Anterior cingulate cortex (tissue), 58 donors: ENCODE measurements at regions not wholly inside any gene's neighbourhood (a gene's known extent, or its start where the extent isn't known, plus 50 kb on each side); places are given as distances from the start of the nearest gene placed in this dataset.
"Not testable (repeated sequence)": the region's sequence is repeated elsewhere in the genome, so short reads cannot be mapped to it uniquely, and the experiment has no call there.

Source experiments
- DNase-seq, 58 donors: peaks; one replicate each; lab custom pipeline; 2025; lab: John Stamatoyannopoulos, UW

DNA sequence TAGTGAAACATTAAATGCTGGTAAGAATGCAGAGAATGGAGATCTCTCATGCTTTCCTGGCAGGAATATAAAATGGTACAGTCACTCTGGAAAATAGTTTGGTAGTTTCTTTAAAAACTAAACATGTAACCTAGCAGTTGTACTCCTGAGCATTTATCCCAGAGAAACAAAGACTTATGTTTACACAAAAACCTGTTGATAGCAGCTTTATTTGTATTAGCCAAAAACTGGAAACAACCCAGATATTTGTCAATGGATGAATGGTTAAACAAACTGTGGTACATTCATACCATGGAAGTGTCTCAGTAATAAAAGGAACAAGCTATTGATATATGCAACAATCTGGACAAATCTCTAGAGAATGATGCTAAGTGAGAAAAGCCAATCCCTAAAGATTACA lies 81.7 kb upstream of the CTAGE1 start:
- DNase-seq = no peak

DNA sequence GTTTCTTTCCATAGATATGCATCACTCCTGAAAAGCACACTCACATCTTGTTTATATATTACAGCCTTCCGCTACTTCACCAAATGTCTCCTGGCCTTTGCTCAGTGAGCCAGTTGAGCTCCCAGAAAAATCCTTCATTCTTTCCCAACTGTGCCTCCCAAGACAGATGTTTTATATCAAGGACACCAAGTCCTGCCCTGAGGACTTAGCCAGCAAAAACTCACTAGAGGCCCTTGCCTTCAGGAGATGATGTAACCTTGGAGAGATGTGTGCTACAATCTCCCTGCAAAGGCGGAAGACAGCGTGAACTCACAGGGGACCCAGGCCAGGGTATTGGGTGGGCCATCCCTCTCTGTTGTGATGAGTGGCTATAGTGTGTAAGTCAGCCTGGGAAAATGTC lies 86.1 kb upstream of the CTAGE1 start:
- no peak for DNase-seq

DNA sequence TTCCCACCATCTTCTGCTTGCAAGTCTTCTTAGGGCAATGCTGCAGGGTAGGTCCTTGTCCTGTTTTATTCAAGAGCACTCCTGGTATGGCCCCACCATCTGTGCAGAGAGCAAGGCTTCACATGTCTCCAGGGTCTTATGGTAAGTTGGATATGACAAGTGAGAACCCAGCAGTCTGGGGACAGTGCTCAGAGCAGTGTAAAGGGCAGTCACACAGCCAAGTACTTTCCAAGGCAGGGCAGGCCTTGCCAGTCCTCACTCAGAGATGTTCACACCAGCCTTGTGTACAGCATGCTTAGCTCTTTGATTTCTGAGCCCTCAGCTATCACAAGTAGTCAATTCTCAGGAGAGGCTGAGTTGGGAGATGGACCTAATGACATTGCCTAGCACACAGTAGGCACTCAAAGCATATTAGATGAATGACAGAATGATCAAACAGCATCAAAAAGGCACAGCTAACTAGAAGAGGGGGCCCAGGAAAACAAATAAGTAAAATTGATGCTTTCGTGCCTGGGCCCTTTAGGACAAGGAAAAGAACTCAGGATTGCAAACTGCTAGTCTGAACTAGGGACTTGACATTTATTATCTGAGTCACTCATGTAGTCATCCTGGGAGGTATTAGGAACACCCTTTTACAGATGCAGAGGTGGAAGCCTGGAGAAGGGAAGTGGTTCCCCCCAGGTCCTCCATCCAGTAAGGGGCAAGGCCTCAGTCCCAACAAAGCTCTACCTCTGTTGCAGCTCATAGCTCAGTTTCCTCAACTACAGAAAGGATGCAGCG lies 86.7 kb upstream of the CTAGE1 start:
- no peak for DNase-seq

- DNase-seq = no peak
Measured at GRCh38 chr18:22505141-22505591, 87.5 kb upstream of the CTAGE1 start.

GRCh38 chr18:22507055-22507454 lies 89.3 kb upstream of the CTAGE1 start:
- DNase-seq = no peak

DNA sequence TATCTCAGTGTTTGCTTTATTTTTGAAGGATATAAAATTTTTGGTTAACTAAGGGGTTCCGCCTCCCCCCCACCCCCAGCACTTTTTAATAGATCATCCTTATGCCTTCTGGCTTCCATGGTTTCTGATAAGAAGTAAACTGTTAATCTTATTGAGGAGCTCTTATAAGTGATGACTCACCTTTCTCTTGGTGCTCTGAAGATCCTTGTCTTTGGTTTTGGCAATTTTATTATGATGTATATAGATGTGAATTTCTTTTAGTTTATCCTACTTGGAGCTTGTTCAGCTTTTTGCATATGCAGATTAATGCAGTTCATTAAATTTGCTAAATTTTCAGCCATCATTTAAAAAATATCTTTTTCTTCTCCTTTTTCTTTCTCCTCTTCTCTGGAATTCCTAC lies 91.7 kb upstream of the CTAGE1 start:
- no peak for DNase-seq

- no peak for DNase-seq
Measured at GRCh38 chr18:22510697-22511096, 93.0 kb upstream of the CTAGE1 start.

DNA sequence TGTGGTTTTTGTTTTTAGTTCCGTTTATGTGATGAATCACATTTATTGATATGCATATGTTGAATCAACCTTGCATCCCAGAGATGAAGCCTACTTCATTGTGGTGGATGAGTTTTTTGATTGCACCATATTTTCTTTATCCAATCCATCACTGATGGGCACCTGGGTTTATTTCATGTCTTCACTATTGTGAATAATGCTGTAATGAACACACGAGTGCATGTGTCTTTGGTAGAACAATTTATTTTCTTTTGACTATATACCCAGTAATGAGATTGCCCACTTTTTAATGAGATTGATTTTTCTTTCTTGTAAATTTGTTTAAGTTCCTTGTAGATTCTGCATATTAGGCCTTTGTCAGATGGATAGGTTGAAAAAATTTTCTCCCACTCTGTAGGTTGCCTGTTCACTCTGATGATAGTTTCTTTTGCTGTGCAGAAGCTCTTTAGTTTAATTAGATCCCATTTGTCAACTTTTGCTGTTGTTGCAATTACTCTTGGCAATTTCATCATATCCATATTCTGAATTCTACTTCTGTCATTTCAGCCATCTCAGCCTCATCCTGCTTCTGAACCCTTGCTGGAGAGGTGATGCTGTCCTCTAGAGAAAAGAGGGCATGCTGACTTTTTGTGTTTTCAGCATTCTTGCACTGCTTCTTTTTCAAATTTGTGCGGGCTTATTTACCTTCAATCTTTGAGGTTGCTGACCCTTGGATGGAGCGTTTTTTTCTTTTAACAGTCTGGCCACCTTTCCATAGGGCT lies 96.2 kb upstream of the CTAGE1 start:
- no peak for DNase-seq

DNA sequence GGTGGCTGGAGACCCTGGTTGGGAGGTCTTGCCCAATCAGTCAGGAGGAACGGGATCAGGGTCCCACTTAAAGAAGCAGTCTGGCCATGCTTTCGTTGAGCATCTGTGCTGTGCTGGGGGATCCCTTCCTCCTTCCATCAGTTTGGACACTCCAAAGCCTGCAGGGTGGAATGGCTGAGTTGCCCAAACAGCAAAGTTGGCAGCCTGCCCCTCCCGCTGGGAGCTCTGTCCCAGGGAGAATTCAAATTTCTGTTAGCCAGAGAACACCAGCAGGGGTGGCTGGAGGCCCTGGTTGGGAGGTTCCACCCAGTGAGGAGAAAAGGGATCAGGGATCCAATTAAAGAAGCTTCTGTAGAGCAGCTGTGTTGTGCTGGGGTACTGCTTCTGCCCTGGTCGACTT lies 96.9 kb upstream of the CTAGE1 start:
- DNase-seq = no peak

GRCh38 chr18:22515250-22515649 lies 97.5 kb upstream of the CTAGE1 start:
- DNase-seq = no peak

DNA sequence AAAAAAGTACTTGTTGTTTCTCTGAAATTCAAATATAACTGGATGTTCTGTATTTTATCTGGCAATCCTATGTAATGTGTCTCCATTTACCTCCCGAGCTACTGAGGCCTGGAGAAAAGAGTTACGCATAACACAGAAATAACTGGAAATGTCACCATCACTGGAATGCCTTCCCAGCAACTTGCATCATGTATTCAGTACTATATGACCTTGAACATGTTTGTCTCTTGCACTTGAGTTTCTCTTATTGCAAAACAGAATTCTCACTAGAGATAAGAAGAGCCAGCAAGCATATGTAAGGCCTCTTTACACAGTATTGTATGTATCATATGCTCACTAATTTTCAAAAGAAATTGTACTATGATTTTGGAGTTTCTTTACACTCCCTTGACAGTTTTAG lies 99.6 kb upstream of the CTAGE1 start:
- no peak for DNase-seq

GRCh38 chr18:22521026-22521707 lies 103.5 kb upstream of the CTAGE1 start:
- no peak for DNase-seq

GRCh38 chr18:22523481-22523880 lies 105.8 kb upstream of the CTAGE1 start:
- DNase-seq = no peak

DNA sequence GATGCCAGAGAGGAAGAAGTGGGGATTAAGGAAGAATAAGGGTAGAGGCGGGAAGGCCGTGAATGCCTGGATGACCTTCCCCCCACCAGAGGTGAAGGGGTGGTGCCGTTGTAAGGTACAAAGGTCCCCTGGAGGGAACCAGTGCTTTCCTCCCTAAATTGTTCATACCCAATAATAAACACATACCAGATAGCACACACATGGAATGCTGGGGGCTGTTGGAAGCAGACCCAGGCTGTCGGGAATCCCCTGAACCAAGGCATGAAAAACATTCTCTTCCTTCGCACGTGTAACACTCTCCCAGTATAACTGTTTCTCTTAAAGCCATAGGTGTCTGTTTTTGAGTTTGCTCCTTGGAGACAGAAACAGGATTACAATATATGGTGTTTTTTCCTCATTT lies 107.1 kb upstream of the CTAGE1 start:
- no peak for DNase-seq

GRCh38 chr18:22525313-22525712 lies 107.6 kb upstream of the CTAGE1 start:
- no peak for DNase-seq

DNA sequence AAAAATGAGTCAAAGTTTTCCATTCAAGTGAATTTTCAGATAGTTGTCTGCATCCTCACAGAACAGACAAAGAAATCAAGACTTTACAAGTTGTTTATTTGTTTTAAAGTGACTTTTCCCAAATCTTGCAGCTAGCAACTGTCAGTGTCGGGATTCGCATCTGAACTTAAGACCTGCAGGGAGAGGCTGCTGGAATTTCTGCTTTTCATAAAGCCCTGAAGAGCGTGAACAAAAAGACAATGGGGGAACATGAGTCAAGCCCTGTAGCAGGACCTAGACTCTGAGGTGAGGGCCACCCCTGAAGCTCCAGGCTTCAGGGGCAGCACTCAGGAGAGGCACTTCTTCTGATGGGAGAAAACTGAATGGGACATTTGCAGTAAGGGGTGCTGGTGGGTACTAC lies 108.2 kb upstream of the CTAGE1 start:
- DNase-seq = no peak

- no peak for DNase-seq
Measured at GRCh38 chr18:22528291-22528690, 110.6 kb upstream of the CTAGE1 start.

DNA sequence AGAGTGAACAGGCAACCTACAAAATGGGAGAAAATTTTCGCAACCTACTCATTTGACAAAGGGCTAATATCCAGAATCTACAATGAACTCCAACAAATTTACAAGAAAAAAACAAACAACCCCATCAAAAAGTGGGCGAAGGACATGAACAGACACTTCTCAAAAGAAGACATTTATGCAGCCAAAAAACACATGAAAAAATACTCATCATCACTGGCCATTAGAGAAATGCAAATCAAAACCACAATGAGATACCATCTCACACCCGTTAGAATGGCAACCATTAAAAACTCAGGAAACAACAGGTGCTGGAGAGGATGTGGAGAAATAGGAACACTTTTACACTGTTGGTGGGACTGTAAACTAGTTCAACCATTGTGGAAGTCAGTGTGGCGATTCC lies 117.0 kb upstream of the CTAGE1 start:
- not testable (repeated sequence) for DNase-seq

DNA sequence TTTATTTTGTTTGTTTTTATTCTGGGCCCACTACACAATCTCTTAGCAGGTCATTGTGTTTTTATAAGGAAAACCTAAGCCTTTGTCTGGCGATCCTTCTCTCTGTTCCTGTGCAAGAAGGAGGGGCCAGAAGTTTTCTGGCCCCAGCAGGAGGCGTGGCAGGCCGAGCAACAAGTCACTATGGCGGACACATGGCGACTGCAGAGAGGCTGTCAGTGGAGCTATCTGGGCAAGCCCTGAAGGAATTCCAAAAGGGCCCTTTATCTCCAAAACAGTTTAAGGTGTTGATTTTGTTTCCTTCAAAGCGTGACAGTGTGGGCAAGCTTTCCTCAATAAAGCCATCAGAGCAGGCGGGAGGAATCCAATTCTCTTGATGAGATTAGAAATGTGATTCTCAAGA lies 118.8 kb upstream of the CTAGE1 start:
- no peak for DNase-seq

DNA sequence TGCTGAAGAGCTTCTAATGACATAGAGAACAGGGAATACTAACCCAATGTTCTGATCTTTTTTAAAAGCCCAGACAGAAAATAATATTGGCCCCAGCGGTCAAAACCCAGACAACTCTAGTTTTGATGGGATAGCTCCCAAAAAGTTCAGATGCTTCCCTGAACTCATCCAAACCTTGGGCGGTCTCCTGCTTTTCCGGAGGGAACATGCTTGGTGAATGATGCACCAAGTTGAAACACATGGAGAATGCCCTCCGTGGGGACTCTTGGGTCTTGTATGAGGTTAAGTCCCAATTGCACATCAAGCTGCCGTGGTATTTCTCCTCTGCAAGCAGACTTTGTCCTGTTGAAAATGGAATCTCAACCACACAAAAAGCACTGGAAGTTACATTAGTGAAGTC lies 120.7 kb upstream of the CTAGE1 start:
- DNase-seq = no peak

DNA sequence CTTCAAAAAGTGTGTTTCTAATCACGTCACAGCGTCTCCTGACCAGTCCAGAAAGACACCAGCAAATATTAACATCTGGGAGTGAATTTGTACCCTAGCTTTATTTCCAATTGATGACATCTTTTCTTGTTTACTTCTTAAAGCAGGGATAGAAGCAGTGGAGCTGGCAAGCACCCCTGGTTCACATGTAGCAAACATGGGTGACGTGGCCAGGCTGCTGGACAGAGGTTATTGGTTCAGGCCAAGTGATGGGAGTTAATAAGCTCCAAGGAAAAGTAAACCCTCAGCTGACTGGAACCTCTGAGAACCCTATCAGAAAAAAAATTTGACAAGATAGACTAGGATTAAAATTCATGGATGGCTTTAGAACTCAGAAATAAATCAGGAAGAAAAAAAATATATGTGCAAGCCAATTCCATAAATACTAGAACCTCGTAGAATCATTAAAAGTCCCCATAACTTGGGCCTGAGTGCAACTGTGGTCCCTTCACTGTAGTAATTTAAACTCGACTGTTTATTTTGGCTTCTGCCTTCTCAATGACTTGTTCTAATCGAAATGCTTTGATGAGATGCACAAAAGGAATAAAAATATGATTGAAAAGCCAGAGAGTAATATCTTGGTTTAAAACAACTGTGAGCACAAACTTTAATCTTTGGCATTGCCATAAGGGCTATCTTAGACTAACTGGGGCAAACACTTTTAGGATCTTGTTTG lies 121.5 kb upstream of the CTAGE1 start:
- no peak for DNase-seq
